HG03097 (cell line): ENCODE measurements at regions not wholly inside any gene's neighbourhood (a gene's known extent, or its start where the extent isn't known, plus 50 kb on each side); places are given as distances from the start of the nearest gene placed in this dataset.

ENCODE experiments used
- ATAC-seq: cut with Tn5 transposase; IDR thresholded peaks from one replicate; pipeline ENCODE4 v1.9.1; 2021; ENCODE audit not compliant: unreplicated experiment, low FRiP score

DNA sequence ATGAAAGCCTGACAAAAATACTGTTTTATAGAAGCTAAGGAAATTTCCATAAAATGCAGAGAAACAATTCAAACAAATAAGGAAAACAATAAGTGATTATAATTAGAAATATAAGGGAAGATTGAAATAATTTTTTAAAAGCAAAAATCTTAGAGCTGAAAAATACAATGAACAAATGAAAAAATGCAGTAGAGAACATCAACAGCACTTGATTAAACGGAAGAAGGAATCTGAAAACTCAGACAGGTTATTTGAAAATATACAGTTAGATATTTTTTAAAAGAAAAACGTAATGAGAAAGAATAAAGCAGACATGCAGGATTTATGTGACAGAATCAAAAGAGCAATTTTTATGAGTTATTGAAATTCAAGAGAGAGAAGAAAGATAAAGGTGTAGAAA, 279.1 kb upstream of the MAGI2 start:
- ATAC-seq = no peak

DNA sequence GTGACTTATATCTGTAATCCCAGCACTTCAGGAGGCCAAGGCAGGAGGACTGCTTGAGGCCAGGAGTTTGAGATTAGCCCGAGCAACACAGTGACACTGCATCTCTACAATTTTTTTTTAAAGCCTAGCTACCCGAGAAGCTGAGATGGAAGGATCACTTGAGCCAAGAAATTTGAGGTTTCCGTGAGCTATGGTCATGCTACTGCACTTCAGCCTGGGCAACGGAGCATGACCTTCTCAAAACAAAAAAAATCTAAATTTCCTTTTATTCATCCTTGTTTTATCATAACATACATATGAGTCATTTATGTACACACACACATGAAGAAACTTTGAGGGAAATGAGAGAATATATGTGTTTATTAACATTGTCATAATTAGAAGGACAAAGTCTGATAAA, 277.5 kb upstream of the MAGI2 start:
- no peak for ATAC-seq

DNA sequence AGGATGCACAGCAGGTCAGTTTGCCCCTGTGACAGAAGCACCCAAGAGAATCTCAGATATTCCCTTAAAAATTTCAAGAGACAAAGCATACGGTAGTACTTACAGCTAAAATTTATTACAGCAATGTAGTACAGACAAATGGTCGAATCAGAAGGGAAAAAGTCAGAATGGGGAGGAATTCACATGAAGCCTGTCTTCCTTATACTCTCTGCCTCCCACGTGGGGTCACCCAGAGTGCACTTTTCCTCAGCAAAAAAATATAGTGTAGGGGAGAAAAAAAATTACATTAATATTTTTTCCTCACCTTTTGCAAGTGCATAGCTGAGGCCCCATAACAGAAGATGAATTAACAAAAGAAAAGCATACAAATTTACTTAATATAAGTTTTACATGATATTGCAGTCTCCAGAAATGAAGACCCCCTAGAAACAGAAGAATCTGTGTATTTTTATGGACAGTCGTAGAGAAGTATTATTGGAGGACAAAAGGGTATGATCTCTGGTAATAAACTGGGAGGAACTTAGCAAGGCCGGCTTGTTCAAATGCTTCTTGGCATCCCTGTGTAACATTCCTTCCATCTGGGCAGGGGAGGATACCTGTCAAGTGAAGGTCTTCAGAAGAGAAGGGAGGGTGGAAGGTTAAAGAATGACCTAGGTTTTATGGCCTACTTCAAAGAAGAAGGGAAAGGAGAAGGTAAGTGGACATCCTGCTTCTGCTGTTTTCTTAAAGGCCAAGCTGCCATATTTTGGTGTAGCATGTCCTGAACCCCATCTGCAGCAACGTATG, 270.6 kb upstream of the MAGI2 start:
- ATAC-seq = no peak

DNA sequence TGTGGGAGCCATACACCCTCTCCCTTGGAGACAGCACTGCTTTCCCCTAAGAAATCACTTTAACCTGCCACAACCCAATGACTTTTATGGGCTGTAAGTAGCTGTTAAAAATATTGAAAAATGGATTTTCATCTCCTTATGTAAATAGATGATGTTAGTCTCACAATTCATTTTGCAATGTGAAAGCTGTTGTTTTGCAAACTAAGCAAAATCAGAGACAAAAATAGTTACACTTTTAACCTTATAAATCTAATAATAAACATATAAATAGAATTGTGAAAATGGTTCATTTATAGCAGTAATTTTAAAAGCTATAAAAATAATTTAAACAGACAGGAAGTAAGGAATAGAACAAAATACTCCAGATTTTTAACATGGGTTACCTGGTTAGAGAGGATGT, 268.8 kb upstream of the MAGI2 start:
- no peak for ATAC-seq

DNA sequence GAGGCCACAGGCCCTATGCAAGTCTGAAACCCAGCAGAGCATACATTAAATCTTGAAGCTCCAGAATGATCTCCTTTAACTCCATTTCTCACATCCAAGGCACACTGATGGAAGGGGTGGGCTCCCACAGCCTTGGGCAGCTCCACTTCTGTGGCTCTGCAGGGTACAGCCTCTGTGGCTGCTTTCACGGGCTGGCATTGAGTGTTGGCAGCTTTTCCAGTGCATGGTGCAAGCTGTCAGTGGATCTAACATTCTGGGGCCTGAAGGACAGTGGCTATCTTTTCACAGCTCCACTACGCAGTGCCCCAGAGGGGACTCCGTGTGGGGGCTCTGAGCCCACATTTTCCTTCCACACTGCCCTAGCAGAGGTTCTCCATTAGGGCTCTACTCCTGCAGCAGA, 265.7 kb upstream of the MAGI2 start:
- no peak for ATAC-seq

DNA sequence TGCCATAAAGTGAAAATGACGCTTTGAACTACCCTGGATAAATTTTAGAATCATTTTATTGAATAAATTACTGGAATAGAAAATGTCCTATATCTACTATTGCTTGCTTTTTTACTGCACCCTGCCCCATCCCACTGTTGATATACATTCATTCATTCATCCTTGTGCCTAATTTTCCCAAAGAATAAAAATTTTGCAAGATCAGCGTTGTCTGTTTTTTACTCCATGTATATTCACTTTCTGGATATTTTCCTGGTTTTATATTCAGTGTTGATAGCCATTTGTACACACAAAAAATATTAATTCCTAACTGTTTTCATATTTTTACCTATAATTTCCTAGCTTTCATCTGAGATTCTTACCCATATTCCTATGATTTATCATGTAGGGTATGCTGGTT, 262.9 kb upstream of the MAGI2 start:
- ATAC-seq = no peak

DNA sequence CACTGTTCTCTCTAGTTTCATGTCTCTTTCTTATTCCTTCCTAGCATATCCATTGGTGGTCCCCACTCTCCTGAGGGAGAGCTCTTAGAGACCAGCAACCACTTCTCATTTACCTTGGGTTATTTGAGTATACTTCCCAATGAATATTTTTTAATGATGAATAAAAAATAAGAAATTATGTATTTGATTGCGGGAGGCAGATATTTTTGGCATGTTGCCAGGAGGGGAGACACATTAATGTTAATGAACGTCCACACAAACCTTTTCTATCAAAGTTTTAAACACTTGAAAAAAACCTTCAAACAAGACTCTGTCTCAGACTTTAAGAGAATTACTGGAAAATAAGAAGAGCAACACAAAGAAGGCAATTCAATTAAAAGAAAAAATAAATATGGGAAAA, 260.6 kb upstream of the MAGI2 start:
- ATAC-seq = no peak

DNA sequence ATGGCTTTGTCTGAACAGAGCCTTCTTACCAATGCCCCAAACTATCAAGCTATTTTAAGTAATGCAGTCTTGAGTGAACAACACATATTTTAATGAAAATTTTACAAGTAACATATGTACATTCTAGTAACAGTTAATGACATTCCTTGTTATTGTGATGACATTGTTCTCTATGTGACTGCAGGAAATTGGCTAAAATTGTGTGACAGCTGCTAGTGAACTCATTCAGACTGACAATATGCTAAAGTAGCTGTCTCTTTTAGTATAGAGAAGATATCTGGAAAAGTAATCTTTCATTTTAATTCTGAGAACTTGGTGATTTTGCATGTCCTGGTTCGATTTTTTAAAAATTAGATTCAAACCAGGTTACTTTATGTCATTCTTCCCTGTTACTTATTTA, 259.8 kb upstream of the MAGI2 start:
- no peak for ATAC-seq

DNA sequence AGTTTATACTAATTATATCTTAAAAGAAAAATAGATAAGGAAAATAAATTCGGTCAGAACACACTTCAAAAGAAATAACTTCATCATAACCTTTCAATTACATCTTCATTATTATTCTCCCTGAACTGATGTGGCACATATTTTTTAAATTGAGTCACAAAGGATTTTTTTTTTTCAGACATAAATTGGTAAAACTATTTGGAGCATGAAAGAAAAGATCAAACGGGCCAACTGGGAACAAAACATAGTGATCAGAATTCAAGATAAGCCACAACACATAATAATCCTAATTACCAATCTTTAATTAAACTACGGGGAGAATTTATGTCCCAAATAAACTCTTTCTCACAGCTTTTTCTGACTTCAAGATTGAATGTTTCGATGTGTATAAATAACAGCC, 258.2 kb upstream of the MAGI2 start:
- ATAC-seq = no peak

DNA sequence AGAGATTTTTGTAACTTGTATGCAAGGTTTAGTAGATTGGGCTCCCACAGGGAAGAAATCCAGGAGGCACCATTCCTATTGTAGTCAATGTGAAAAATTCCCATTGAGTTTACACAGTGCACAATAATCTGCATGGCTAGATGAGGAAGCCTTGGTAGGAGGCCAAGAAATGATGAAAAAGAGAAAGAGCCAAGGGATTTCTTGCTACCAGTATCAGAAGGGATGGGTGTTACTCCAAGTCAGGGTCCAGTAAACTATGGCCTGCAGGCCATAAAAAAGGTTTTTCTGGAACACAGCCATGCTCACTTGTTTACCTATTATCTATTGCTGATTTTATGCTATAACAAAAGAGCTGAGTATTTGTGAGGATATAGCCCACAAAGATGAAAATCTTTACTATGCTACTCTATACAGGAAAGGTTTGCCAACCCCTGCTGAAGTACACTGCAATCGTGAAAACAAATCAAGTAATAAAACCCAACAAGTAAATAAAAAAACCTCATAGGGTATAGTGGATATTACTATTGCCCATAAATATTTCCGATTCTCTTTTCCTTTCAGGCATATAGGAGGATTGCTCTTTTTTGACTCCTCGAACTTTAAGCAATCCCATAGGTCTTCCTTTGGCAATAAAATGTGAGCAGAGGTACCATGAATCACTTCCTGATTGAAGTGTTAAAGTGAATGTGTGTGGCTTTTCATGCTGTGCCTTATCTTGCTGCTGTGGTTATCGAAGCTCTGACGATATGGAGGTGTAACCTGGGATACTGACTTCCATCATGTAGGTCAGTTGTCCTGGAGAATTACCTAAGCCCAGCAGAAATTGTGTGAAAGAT, 256.3 kb upstream of the MAGI2 start:
- ATAC-seq = no peak

DNA sequence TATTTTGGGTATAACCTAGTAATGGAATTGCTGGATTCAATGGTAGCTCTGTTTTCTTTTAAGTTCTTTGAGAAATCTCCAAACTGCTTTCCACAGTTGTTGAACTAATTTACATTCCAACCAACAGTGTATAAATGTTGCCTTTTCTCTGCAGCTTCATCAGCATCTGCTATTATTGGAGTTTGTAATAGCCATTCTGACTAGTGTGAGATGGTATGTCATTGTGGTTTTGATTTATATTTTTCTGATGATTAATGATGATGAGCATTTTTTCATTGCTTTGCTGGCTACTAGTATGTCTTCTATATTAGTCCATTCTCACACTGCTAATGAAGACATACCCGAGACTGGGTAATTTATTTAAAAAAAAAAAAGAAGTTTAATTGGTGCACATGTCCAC, 248.6 kb upstream of the MAGI2 start:
- ATAC-seq = no peak

DNA sequence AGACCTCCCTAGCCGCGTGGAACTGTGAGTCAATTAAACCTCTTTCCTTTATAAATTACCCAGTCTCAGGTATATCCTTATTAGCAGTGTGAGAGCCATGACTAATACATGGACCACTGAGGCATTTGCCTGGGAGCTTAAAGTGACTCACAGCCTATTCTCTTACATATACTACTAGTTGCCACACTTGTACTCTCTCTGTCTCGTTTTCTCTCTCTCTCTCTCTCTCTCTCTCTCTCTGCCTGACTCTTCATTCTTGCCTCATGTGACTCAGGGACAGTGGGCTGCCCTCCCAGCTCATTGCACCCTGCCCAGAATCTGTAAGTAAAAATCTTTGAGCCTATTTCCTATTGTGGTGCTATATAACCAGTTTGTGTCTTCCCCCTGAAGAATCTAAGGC, 238.5 kb upstream of the MAGI2 start:
- ATAC-seq = no peak

DNA sequence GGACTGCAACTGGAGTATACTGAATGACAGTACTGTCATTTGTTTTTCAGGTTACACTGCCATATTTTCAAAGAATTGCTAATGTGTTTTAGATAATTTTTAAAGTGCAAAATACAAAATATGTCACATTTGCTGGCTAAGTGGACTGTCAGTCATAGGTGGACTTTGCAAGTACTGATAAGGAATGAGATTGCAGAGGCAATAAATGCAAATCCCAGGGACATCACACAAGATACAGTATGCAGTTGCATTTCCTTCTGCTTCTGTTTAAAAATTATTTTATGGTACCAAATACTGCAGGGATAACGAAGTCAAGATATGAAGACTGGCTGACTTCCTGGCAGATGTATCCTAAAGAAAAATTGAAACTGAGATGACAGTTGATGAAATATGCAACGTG, 237.6 kb upstream of the MAGI2 start:
- no peak for ATAC-seq

DNA sequence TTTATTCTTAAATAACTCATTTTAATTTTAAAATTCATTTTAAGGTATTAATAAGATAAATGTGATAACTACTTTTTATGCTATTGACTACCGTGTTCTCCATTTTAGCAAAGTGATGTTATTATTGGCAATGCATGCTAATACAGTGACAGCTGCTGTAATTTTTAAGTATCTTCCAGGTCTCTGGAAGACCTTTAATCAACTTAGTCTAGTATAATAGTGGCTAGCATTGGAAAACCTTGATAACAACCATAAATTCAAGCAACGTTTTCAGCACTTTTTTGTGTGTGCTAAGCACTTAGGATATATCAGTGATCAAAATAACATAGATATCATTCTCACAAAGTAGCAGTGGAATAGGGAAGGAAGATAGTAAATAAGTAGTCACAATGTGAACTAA, 230.9 kb upstream of the MAGI2 start:
- ATAC-seq = no peak

DNA sequence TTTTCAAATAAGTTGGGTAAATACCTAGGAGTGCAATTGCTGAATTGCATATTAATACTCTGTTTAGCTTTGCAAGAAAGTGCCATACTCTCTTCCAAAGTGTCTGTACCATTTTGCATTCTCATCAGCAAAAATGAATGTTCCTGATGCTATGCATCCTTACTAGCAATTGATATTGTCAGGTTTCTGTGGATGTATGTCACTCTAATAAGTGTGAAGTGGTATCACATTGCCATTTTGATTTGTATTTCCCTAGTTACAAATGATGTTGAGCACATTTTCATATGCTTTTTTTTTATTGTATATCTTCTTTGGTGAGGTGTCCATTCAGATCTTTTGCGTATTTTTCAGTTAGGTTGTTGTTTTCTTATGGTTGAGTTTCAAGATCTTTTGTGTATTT, 230.4 kb upstream of the MAGI2 start:
- no peak for ATAC-seq

DNA sequence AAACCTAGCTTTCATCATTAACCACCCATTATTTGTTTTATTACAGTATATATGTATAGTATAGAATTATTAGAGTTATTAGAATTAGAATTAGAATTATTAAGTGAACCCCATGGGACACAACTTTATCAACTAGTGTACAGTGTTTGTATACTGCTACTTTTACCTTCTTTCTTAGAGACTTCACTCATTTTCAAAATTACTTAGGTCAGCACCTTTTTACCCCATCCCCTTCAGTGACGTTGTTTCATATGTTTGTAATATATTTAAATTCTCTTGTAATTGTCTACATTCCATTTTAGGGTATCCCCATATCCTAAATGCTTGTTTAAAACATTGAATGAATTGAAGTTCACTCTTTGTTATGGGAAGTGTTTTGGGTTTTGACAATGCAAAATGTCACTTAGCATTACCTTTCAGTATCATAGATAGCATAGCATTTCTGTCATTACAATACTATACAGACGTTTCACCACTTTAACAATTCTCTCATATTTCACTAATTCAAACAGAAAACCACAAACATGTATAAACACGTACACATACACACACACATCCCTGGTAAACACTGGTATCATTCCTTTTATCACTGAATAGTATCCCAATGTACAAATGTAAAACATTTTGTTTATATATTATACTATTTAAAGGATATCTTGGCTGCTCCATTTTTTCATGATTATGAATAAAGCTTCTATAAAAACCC, 229.9 kb upstream of the MAGI2 start:
- ATAC-seq = no peak

DNA sequence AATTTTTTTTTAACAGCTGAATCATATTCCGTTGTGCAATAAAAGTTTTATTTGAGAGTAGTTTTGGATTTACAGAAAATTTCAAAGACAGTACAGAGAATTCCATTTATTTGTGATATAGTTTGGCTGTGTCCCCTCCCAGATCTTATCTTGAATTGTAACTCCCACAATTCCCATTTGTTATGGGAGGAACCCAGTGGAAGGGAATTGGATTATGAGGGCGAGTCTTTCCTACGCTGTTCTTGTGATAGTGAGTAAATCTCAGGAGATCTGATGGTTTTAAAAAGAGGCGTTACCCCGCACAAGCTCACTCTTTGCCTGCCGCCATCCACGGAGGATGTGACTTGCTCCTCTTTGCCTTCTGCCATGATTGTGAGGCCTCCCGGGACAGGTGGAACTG, 228.0 kb upstream of the MAGI2 start:
- ATAC-seq = no peak

DNA sequence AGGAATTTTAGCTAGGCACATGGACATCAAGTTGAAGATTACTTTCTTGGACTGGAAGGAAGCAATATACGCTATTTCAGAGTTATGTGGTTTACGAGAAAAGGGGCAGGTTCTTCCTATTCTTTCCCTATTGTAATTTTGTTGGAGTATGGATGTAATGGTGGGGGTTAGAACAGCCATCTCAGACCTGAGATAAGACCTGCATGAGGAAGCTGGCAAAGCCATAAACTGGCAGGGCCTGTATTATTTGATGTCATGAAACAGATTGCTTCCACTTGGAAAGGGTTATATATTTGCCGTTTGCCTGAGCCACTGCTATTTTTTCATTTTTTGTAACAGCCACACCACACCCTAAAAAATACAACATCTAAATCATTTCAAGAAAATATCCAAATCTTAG, 220.5 kb upstream of the MAGI2 start:
- ATAC-seq = no peak

DNA sequence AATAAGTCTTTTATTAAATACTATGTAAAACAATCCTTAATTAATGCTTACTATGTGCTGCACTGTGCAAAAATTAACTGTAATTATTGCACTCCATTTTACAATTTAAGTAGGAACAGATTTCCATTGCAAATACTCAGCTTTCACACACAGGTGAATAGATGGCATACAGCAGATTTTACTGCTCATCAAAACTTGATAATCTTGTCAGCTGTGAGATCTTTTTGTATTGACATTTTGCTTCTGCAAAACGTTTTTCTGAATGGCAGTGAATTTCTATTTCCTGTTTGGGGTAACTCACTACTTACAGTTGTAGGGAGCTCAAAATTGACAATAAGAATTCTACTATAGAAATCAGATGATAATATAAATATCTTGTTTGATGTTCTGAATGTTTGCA, 220.0 kb upstream of the MAGI2 start:
- ATAC-seq = no peak

DNA sequence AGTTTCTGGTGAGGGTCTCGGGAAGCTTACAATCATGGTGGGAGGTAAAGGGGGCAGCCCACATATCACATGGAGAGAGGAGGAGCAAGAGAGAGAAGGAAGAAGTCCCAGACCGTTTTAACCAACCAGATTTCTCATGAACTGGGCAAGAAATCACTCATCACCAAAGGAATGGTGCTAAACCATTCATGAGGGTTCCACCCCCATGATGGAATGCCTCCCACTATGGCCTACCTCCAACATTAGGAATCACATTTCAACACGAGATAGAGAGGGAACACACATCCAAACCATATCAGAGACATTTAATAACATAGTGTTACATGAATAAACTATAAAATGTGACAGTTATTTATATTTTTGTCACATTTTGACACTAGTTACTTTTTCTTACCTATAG, 214.8 kb upstream of the MAGI2 start:
- no peak for ATAC-seq

DNA sequence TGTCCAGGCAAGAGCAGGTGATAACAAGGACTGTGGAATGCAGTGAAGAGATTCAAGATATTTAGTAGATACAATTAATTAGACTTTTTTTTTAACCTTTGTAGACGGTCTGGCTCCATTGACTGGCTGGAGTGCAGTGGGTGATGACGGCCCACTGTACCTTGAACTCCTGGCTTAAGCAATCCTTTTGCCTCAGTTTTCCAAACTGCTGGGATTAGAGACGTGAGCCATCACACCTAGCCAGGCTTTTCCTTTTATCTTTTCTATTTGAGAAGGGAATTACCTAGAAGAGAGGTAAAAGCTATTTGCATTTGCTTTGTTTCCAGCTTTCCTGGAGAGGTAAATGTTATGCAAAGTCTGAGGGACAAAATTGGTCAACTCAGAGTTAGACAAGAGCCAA, 213.0 kb upstream of the MAGI2 start:
- no peak for ATAC-seq
